Endothelial cell of umbilical vein (primary cell): ENCODE measurements at regions not wholly inside any gene's neighbourhood (a gene's known extent, or its start where the extent isn't known, plus 50 kb on each side); places are given as distances from the start of the nearest gene placed in this dataset.

Source experiments
- BruUV-seq: library from RNA; stranded (reverse); fragments of 400-500 nt; replicated peaks from 2 replicates; lab custom pipeline; 2021; lab: Mats Ljungman, UMichigan
- CTCF ChIA-PET: fragments of 300-600, 350-600 bp; sonication (Branson Sonifier 250); formaldehyde crosslinking; loops from one replicate; lab custom pipeline; 2021; ENCODE audit warnings: antibody characterized with exemption, inconsistent platforms; lab: Charles Lee
- POLR2A ChIA-PET: fragments of 300-600, 350-600 bp; sonication (Branson Sonifier 250); formaldehyde crosslinking; loops from one replicate; lab custom pipeline; 2021; ENCODE audit warnings: antibody characterized with exemption, inconsistent platforms; lab: Charles Lee
- DNase-seq: peaks from one replicate; pipeline ENCODE4 v3.0.0-alpha.2; 2011; ENCODE audit warnings: low read depth, low spot score
- FAIRE-seq: peaks from 2 replicates; lab custom pipeline; 2011; peaks lifted over from hg19 to GRCh38; lab: Jason Lieb, UNC
- H2AFZ ChIP-seq: 2 replicates; pipeline ENCODE4 v1.6.0; 2012; ENCODE audit warnings: low read depth, low read length, control low read depth, inconsistent platforms
- H3K27ac ChIP-seq: 2 replicates; pipeline ENCODE4 v1.5.1; 2011; ENCODE audit warnings: low read depth, mild to moderate bottlenecking, control low read depth, low read length, moderate library complexity; ENCODE audit not compliant: insufficient read depth
- H3K27me3 ChIP-seq, 2 experiments: 2 replicates each; pipeline versions ENCODE4 v1.6.0 to v1.6.1; 2011; ENCODE audit warnings: low read length in 2 of 2, mixed read lengths in 1 of 2; ENCODE audit not compliant: control insufficient read depth in 2 of 2, insufficient read depth in 2 of 2
- H3K36me3 ChIP-seq, 2 experiments: 2 replicates in 1 of 2; 3 replicates in 1 of 2; pipeline ENCODE4 v1.5.1; 2011; ENCODE audit warnings: low read length in 2 of 2, mild to moderate bottlenecking in 1 of 2, moderate library complexity in 1 of 2; ENCODE audit not compliant: control insufficient read depth in 2 of 2, insufficient read depth in 2 of 2; ENCODE audit errors: extremely low read depth in 1 of 2
- H3K4me1 ChIP-seq: 3 replicates; pipeline ENCODE4 v1.5.1; 2011; ENCODE audit warnings: mild to moderate bottlenecking, low read length; ENCODE audit not compliant: control insufficient read depth, insufficient read depth; ENCODE audit errors: extremely low read depth
- H3K4me2 ChIP-seq: 2 replicates; pipeline ENCODE4 v1.6.1; 2011; ENCODE audit warnings: low read length, control low read depth, mixed read lengths; ENCODE audit not compliant: insufficient read depth
- H3K4me3 ChIP-seq, 3 experiments: fragments of 200-600 bp in 1 of 3; sonication (generic), shearing (Covaris generic) in 1 of 3; replicated peaks in 1 of 3; 2 replicates each; pipeline ENCODE4 v1.5.1; 2011 to 2016; ENCODE audit warnings: control low read depth in 3 of 3, low read length in 3 of 3, mild to moderate bottlenecking in 2 of 3, inconsistent platforms in 1 of 3, low read depth in 1 of 3, moderate library complexity in 1 of 3; ENCODE audit not compliant: insufficient read depth in 1 of 3
- H3K79me2 ChIP-seq: 2 replicates; pipeline ENCODE4 v1.6.0; 2012; ENCODE audit warnings: low read length, inconsistent platforms; ENCODE audit not compliant: control insufficient read depth, insufficient read depth
- H3K9ac ChIP-seq: replicated peaks from 2 replicates; pipeline ENCODE3; 2011; ENCODE audit warnings: low read length, control low read depth; ENCODE audit not compliant: insufficient read depth; ENCODE audit errors: extremely low read depth
- H3K9me1 ChIP-seq: replicated peaks from 3 replicates; pipeline ENCODE4 v1.6.0; 2011; ENCODE audit warnings: mild to moderate bottlenecking, low read length; ENCODE audit not compliant: control insufficient read depth, insufficient read depth; ENCODE audit errors: extremely low read depth
- H3K9me3 ChIP-seq: replicated peaks from 2 replicates; pipeline ENCODE4 v1.5.1; 2012; ENCODE audit warnings: low read length, inconsistent platforms; ENCODE audit not compliant: control insufficient read depth, insufficient read depth
- H4K20me1 ChIP-seq: replicated peaks from 2 replicates; pipeline ENCODE3; 2011; ENCODE audit warnings: mild to moderate bottlenecking, low read length; ENCODE audit not compliant: control insufficient read depth, insufficient read depth; ENCODE audit errors: extremely low read depth
- CTCF ChIP-seq, 2 donors: IDR thresholded peaks; 1 replicate in 1 of 2; 2 replicates in 1 of 2; pipeline ENCODE4 v1.5.1; 2011; ENCODE audit warnings: low read length in 2 of 2, mild to moderate bottlenecking in 2 of 2, moderate library complexity in 2 of 2, control low read depth in 1 of 2, inconsistent platforms in 1 of 2, low read depth in 1 of 2; ENCODE audit not compliant: insufficient read depth in 1 of 2; ENCODE audit errors: extremely low read depth in 1 of 2
- EZH2 ChIP-seq: IDR thresholded peaks from 2 replicates; pipeline ENCODE4 v1.6.1; 2012; ENCODE audit warnings: borderline replicate concordance, low read depth, mild to moderate bottlenecking, moderate library complexity, low read length, inconsistent platforms; ENCODE audit not compliant: severe bottlenecking
- FOS ChIP-seq: IDR thresholded peaks from 2 replicates; pipeline ENCODE4 v1.6.1; 2011; ENCODE audit warnings: mild to moderate bottlenecking, low read length, moderate library complexity, borderline replicate concordance; ENCODE audit not compliant: insufficient read depth
- GATA2 ChIP-seq: IDR thresholded peaks from 2 replicates; pipeline ENCODE4 v1.7.0; 2011; ENCODE audit warnings: low read depth, mild to moderate bottlenecking, moderate library complexity, mixed read lengths, low read length; ENCODE audit not compliant: insufficient read length, insufficient read depth
- JUN ChIP-seq: IDR thresholded peaks from 2 replicates; pipeline ENCODE4 v1.6.1; 2011; ENCODE audit warnings: borderline replicate concordance, low read depth; ENCODE audit not compliant: insufficient read length, insufficient read depth
- MAX ChIP-seq: IDR thresholded peaks from 2 replicates; pipeline ENCODE4 v1.6.1; 2011; ENCODE audit not compliant: insufficient read depth, insufficient read length
- MYC ChIP-seq: IDR thresholded peaks from one replicate; pipeline ENCODE4 v1.6.1; 2011; ENCODE audit warnings: mild to moderate bottlenecking, low read depth, low read length
- POLR2A ChIP-seq: IDR thresholded peaks from 2 replicates; pipeline ENCODE4 v1.6.1; 2012; ENCODE audit warnings: low read depth, mild to moderate bottlenecking, control low read depth, low read length
- POLR2AphosphoS5 ChIP-seq: IDR thresholded peaks from 2 replicates; pipeline ENCODE4 v1.6.1; 2012; ENCODE audit warnings: low read depth, mild to moderate bottlenecking, control low read depth, low read length, moderate library complexity; ENCODE audit not compliant: insufficient read depth
- dilution Hi-C: fragments of 300-500 bp; cut with MboI; formaldehyde crosslinking; loops from one replicate; pipeline ENCODE4 v1.15.0; 2019; ENCODE audit warnings: low sequenced_read_pairs; ENCODE audit not compliant: extremely low pct_ligation_motif_present
- intact Hi-C: fragments of 100-400 bp; cut with micrococcal nuclease; formaldehyde crosslinking; loops from one replicate; pipeline ENCODE4 v1.10.0; 2022

GRCh38 chr2:34652636-34653035 is 1053.5 kb upstream of the FAM98A start:
- intact Hi-C loops, result no loop called here
- Histone ChIP-seq H4K20me1 (no peaks in the 10 kb centered on the region), H3K9me3 (peaks cover 2% of the 10 kb centered on the region), H3K27ac (no peak overlapping the region), H3K27me3 (no peaks in the 10 kb centered on the region), H3K9me1 (no peaks in the 10 kb centered on the region), H3K4me2 (no peak overlapping the region), H3K9ac (no peak overlapping the region), H3K79me2 (no peaks in the 10 kb centered on the region), H3K4me1 (no peaks in the 10 kb centered on the region), H2AFZ (no peak overlapping the region), H3K36me3 (no peaks in the 10 kb centered on the region), H3K4me3 (no peak overlapping the region)
- no TSS peak for BruUV-seq
- CTCF ChIA-PET, result no interaction called here
- POLR2A ChIA-PET, result no interaction called here
- no peak for DNase-seq
- dilution Hi-C loops, result no loop called here
- no peak for FAIRE-seq
- TF ChIP-seq MAX (no peak), POLR2AphosphoS5 (no peak), POLR2A (no peak), CTCF (IDR thresholded peaks at IDR 0.05; ENCODE audit: extremely low read depth in 1 of 2, insufficient read depth in 1 of 2, low read depth in 1 of 2, low read length in 2 of 2) (no peak), MYC (no peak), JUN (no peak), EZH2 (no peak), FOS (no peak), GATA2 (no peak)
